Pulmonary artery endothelial cell (primary cell): ENCODE measurements at regions not wholly inside any gene's neighbourhood (a gene's known extent, or its start where the extent isn't known, plus 50 kb on each side); places are given as distances from the start of the nearest gene placed in this dataset.

Source experiments
- DNase-seq: peaks from one replicate; pipeline ENCODE4 v3.0.0-alpha.2; 2011; ENCODE audit warnings: low read depth, low spot score

GRCh38 chr7:8932751-8933150 is 499.3 kb downstream of the NXPH1 start:
- DNase-seq = no peak

GRCh38 chr7:8937204-8937603 is 503.8 kb downstream of the NXPH1 start:
- no peak for DNase-seq

- DNase-seq = no peak
These were observed 504.8 kb downstream of the NXPH1 start for GRCh38 chr7:8938044-8938805.

GRCh38 chr7:8939446-8939845 is 506.0 kb downstream of the NXPH1 start:
- no peak for DNase-seq

- DNase-seq = no peak
These were observed 530.3 kb downstream of the NXPH1 start for GRCh38 chr7:8963722-8964121.

- no peak for DNase-seq
These were observed 531.8 kb downstream of the NXPH1 start for GRCh38 chr7:8965177-8965576.

- DNase-seq = no peak
These were observed 540.2 kb downstream of the NXPH1 start for GRCh38 chr7:8973601-8974000.

GRCh38 chr7:8975681-8976080 is 542.3 kb downstream of the NXPH1 start:
- no peak for DNase-seq

- DNase-seq = no peak
These were observed 549.1 kb downstream of the NXPH1 start for GRCh38 chr7:8982338-8982992.

- no peak for DNase-seq
These were observed 551.8 kb downstream of the NXPH1 start for GRCh38 chr7:8985255-8985654.

- DNase-seq = no peak
These were observed 554.9 kb downstream of the NXPH1 start for GRCh38 chr7:8988267-8988666.

GRCh38 chr7:8991159-8991558 is 557.8 kb downstream of the NXPH1 start:
- DNase-seq = no peak

GRCh38 chr7:8998762-8999161 is 565.4 kb downstream of the NXPH1 start:
- no peak for DNase-seq

- no peak for DNase-seq
These were observed 580.5 kb downstream of the NXPH1 start for GRCh38 chr7:9013940-9014339.

GRCh38 chr7:9017286-9017685 is 583.9 kb downstream of the NXPH1 start:
- no peak for DNase-seq

GRCh38 chr7:9022456-9022855 is 589.0 kb downstream of the NXPH1 start:
- DNase-seq = no peak

- no peak for DNase-seq
These were observed 590.4 kb downstream of the NXPH1 start for GRCh38 chr7:9023675-9024294.

- DNase-seq = no peak
These were observed 592.7 kb downstream of the NXPH1 start for GRCh38 chr7:9026121-9026520.

- DNase-seq = no peak
These were observed 594.6 kb downstream of the NXPH1 start for GRCh38 chr7:9028012-9028411.

- no peak for DNase-seq
These were observed 596.5 kb downstream of the NXPH1 start for GRCh38 chr7:9029681-9030530.

GRCh38 chr7:9030976-9031375 is 597.6 kb downstream of the NXPH1 start:
- no peak for DNase-seq

GRCh38 chr7:9031386-9031785 is 598.0 kb downstream of the NXPH1 start:
- no peak for DNase-seq
